Mesenchymal stem cell (in vitro differentiated cells and primary cell): ENCODE measurements at regions not wholly inside any gene's neighbourhood (a gene's known extent, or its start where the extent isn't known, plus 50 kb on each side); places are given as distances from the start of the nearest gene placed in this dataset.

Source experiments
- DNase-seq: peaks from one replicate; pipeline ENCODE4 v3.0.0-alpha.2; 2013
- H2AFZ ChIP-seq: one replicate; pipeline ENCODE4 v1.6.1; 2013; ENCODE audit warnings: low read depth, mild to moderate bottlenecking, control low read depth, inconsistent platforms, low read length, moderate library complexity
- H2AK5ac ChIP-seq: 2 replicates; pipeline ENCODE4 v1.6.1; 2013; ENCODE audit warnings: low read length, moderate library complexity, mild to moderate bottlenecking, inconsistent platforms; ENCODE audit not compliant: severe bottlenecking
- H2BK120ac ChIP-seq: one replicate; pipeline ENCODE4 v1.6.1; 2013; ENCODE audit warnings: low read depth, mild to moderate bottlenecking, inconsistent platforms, low read length, moderate library complexity
- H2BK12ac ChIP-seq, 2 experiments: one replicate each; pipeline ENCODE4 v1.6.1; 2013; ENCODE audit warnings: inconsistent platforms in 2 of 2, low read length in 2 of 2, mild to moderate bottlenecking in 2 of 2, moderate library complexity in 2 of 2, control low read depth in 1 of 2
- H2BK15ac ChIP-seq: one replicate; pipeline ENCODE4 v1.6.1; 2013; ENCODE audit warnings: mild to moderate bottlenecking, low read depth, inconsistent platforms; ENCODE audit not compliant: poor library complexity, severe bottlenecking
- H2BK5ac ChIP-seq: 2 replicates; pipeline ENCODE4 v1.6.1; 2013; ENCODE audit warnings: low read depth, mild to moderate bottlenecking, low read length, control low read depth, inconsistent platforms; ENCODE audit not compliant: poor library complexity, severe bottlenecking
- H3K14ac ChIP-seq, 2 experiments: one replicate each; pipeline ENCODE4 v1.6.1; 2013; ENCODE audit warnings: inconsistent platforms in 2 of 2, low read length in 2 of 2, control low read depth in 1 of 2, mild to moderate bottlenecking in 1 of 2, moderate library complexity in 1 of 2
- H3K18ac ChIP-seq, 2 experiments: one replicate each; pipeline ENCODE4 v1.6.1; 2013; ENCODE audit warnings: inconsistent platforms in 2 of 2, low read length in 2 of 2, control low read depth in 1 of 2, low read depth in 1 of 2, mild to moderate bottlenecking in 1 of 2
- H3K23ac ChIP-seq, 2 experiments: one replicate each; pipeline ENCODE4 v1.6.1; 2013; ENCODE audit warnings: inconsistent platforms in 2 of 2, low read length in 2 of 2, mild to moderate bottlenecking in 2 of 2, moderate library complexity in 2 of 2, control low read depth in 1 of 2
- H3K27ac ChIP-seq: 2 replicates; pipeline ENCODE4 v1.5.1; 2013; ENCODE audit warnings: mild to moderate bottlenecking, moderate library complexity, low read length, control low read depth, inconsistent platforms; ENCODE audit not compliant: poor library complexity, severe bottlenecking
- H3K27me3 ChIP-seq, 2 experiments: 2 replicates each; pipeline versions ENCODE4 v1.6.1 to v1.7.0; 2013; ENCODE audit warnings: low read length in 2 of 2, mild to moderate bottlenecking in 2 of 2, moderate library complexity in 2 of 2, control low read depth in 1 of 2, inconsistent platforms in 1 of 2; ENCODE audit not compliant: control insufficient read depth in 1 of 2, insufficient read depth in 1 of 2
- H3K36me3 ChIP-seq, 2 experiments: 2 replicates each; pipeline versions ENCODE4 v1.6.1 to v1.7.0; 2013; ENCODE audit warnings: low read length in 2 of 2, control low read depth in 1 of 2, inconsistent platforms in 1 of 2, low read depth in 1 of 2, mild to moderate bottlenecking in 1 of 2; ENCODE audit not compliant: insufficient read depth in 2 of 2, control insufficient read depth in 1 of 2
- H3K4ac ChIP-seq, 2 experiments: one replicate each; pipeline ENCODE4 v1.6.1; 2013; ENCODE audit warnings: inconsistent platforms in 2 of 2, low read length in 2 of 2, mild to moderate bottlenecking in 2 of 2, moderate library complexity in 2 of 2, control low read depth in 1 of 2, low read depth in 1 of 2
- H3K4me1 ChIP-seq: 2 replicates; pipeline ENCODE4 v1.6.1; 2013; ENCODE audit warnings: low read depth, low read length, control low read depth; ENCODE audit not compliant: control insufficient read depth, insufficient read depth
- H3K4me2 ChIP-seq: 2 replicates; pipeline ENCODE4 v1.6.1; 2013; ENCODE audit warnings: low read length, mild to moderate bottlenecking, inconsistent platforms; ENCODE audit not compliant: poor library complexity, severe bottlenecking
- H3K4me3 ChIP-seq, 2 experiments: 2 replicates each; pipeline versions ENCODE4 v1.5.1 to v1.7.0; 2013; ENCODE audit warnings: low read length in 2 of 2, mild to moderate bottlenecking in 2 of 2, control low read depth in 1 of 2, low read depth in 1 of 2; ENCODE audit not compliant: insufficient read depth in 1 of 2
- H3K79me1 ChIP-seq: replicated peaks from 2 replicates; pipeline ENCODE4 v1.6.1; 2013; ENCODE audit warnings: mild to moderate bottlenecking, control low read depth, low read length, inconsistent platforms; ENCODE audit not compliant: poor library complexity, severe bottlenecking
- H3K9ac ChIP-seq: 2 replicates; pipeline ENCODE4 v1.7.0; 2013; ENCODE audit warnings: mild to moderate bottlenecking, low read length, moderate library complexity
- H3K9me3 ChIP-seq: 2 replicates; pipeline ENCODE4 v1.7.0; 2013; ENCODE audit warnings: mild to moderate bottlenecking, low read length; ENCODE audit not compliant: control insufficient read depth
- H4K8ac ChIP-seq: one replicate; pipeline ENCODE4 v1.6.1; 2013; ENCODE audit warnings: inconsistent platforms, mild to moderate bottlenecking, low read length, moderate library complexity
- H4K91ac ChIP-seq: one replicate; pipeline ENCODE4 v1.6.1; 2013; ENCODE audit warnings: mild to moderate bottlenecking, low read length, inconsistent platforms
- WGBS: methylation state at CpG from one replicate; pipeline ENCODE4 v1.1.7; 2013; ENCODE audit warnings: mixed read lengths; 5-methylcytosine and 5-hydroxymethylcytosine counted together

DNA sequence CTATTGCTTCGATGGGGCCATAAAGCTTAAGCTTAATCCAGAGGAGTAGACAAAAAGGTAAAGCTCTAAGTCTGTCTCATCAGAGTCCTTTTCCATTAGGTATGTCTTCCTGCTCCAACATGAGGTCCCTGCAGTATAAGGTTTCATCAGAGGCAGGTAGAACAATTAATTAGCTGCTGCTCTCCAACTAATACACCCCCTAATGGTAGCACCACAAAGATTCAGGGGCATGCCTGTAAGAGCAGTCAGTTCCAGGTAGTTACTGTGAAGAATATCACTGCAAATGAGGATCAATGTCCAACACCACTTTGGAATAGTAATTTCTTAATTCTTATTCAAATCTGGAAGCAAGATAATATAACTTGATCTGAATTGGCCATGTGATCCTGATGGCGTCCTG lies 160.3 kb upstream of the ESRRG start:
- Histone ChIP-seq H4K91ac (no peak overlapping the region), H2BK5ac (no peak overlapping the region), H3K23ac (no peak overlapping the region), H3K79me1 (no peaks in the 10 kb centered on the region), H2BK12ac (no peak overlapping the region), H2BK120ac (no peak overlapping the region), H3K36me3 (no peaks in the 10 kb centered on the region), H3K4me1 (no peaks in the 10 kb centered on the region), H3K4me2 (no peak overlapping the region), H3K4me3 (no peak overlapping the region), H3K14ac (no peak overlapping the region), H3K9ac (no peak overlapping the region), H4K8ac (no peak overlapping the region), H2AK5ac (no peak overlapping the region), H2BK15ac (no peak overlapping the region), H3K27ac (no peak overlapping the region), H3K9me3 (no peaks in the 10 kb centered on the region), H2AFZ (no peak overlapping the region), H3K18ac (no peak overlapping the region), H3K4ac (no peak overlapping the region), H3K27me3 (no peaks in the 10 kb centered on the region)
- no peak for DNase-seq
- 100% methylated on average over 1 of the region's 2 CpGs for WGBS

DNA sequence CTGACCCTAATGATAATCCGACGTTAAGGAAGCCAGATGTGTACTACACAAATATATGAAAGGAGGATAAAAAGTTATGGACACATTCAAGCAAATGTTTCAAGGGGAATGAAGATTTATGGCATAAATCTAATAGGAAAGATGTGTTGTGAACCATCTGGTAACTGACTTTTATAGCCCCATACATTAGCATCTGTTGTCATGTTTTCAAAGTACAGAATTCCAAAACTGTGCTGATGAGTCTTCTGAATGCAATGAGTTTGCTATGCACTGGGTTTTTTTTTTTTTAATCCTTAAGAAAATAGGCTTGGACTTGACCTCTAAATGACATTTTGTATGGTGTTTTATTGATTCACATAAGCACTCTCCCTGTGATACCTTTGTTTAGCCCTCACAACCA lies 158.5 kb upstream of the ESRRG start:
- H3K9ac ChIP-seq = no peak overlapping the region
- H3K4me3 ChIP-seq = no peak overlapping the region
- no peak overlapping the region for H3K4me2 ChIP-seq
- no peak overlapping the region for H2BK5ac ChIP-seq
- WGBS = 100% methylated on average over 2 of the region's 2 CpGs
- H3K14ac ChIP-seq = no peak overlapping the region
- no peaks in the 10 kb centered on the region for H3K36me3 ChIP-seq
- no peak overlapping the region for H3K23ac ChIP-seq
- no peak overlapping the region for H2BK15ac ChIP-seq
- H3K9me3 ChIP-seq = no peaks in the 10 kb centered on the region
- H2AK5ac ChIP-seq = no peak overlapping the region
- no peak overlapping the region for H3K4ac ChIP-seq
- H2BK120ac ChIP-seq = no peak overlapping the region
- no peaks in the 10 kb centered on the region for H3K27me3 ChIP-seq
- no peak overlapping the region for H2BK12ac ChIP-seq
- no peak overlapping the region for H3K18ac ChIP-seq
- no peak for DNase-seq
- no peak overlapping the region for H3K27ac ChIP-seq
- H3K79me1 ChIP-seq = no peaks in the 10 kb centered on the region
- no peak overlapping the region for H4K91ac ChIP-seq
- H3K4me1 ChIP-seq = no peaks in the 10 kb centered on the region
- no peak overlapping the region for H4K8ac ChIP-seq
- H2AFZ ChIP-seq = no peak overlapping the region

DNA sequence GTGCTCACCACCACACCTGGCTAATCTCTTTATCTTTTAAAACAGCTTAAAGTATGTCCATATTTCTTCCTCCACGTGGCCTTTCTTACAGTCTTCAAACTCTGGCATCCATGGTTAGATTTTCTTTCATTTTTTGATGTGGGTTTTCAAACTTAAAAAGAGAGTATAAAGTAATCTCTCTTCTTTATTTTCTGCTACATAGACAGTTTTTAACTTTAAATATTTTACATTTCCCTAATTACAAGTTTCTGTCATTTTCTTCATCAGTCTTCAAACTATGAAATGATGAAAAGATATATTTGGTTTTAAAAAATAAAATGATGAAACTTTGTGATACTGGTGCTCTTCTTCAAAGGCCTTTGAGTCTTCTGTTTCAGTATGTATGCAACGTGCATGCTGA lies 143.5 kb upstream of the ESRRG start:
- Histone ChIP-seq H3K4me3 (no peak overlapping the region), H2AK5ac (no peak overlapping the region), H3K23ac (no peak overlapping the region), H2BK5ac (no peak overlapping the region), H4K91ac (no peak overlapping the region), H3K14ac (no peak overlapping the region), H3K18ac (no peak overlapping the region), H3K9me3 (no peaks in the 10 kb centered on the region), H2BK12ac (no peak overlapping the region), H2AFZ (no peak overlapping the region), H3K4me1 (no peaks in the 10 kb centered on the region), H3K36me3 (no peaks in the 10 kb centered on the region), H3K4ac (no peak overlapping the region), H3K4me2 (no peak overlapping the region), H3K79me1 (no peaks in the 10 kb centered on the region), H3K9ac (no peak overlapping the region), H2BK15ac (no peak overlapping the region), H3K27ac (no peak overlapping the region), H2BK120ac (no peak overlapping the region), H4K8ac (no peak overlapping the region), H3K27me3 (no peaks in the 10 kb centered on the region)
- 100% methylated on average over 1 of the region's 2 CpGs for WGBS
- no peak for DNase-seq

DNA sequence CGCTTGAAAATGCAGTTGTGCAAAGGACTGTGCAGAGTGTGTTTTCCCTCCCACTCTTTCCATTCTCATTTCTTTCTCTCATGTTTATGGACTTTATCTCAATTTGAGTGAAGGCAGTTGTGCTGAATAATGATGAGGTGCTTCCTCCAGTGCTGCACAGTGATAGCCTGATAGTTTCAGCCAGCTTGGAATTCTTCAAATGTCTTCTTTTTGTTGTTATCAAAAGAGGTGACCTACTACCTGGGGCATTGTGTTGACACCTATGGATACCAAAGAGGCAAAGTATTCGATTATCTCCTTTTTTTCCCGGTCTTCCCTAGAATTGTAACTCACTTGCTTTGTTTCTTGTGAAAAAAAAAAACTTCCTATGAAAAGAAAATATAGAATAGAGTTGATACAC lies 132.6 kb upstream of the ESRRG start:
- Histone ChIP-seq H3K9me3 (peaks cover 3% of the 10 kb centered on the region), H2BK15ac (no peak overlapping the region), H3K27me3 (no peaks in the 10 kb centered on the region)

More for the DNA sequence above, 132.6 kb upstream of the ESRRG start:
- 67% methylated on average over 1 of the region's 3 CpGs for WGBS
- no peak overlapping the region for H4K8ac ChIP-seq
- no peak overlapping the region for H3K27ac ChIP-seq
- no peaks in the 10 kb centered on the region for H3K36me3 ChIP-seq
- no peak overlapping the region for H2BK12ac ChIP-seq
- H2AFZ ChIP-seq = no peak overlapping the region
- H3K14ac ChIP-seq = no peak overlapping the region
- H3K79me1 ChIP-seq = no peaks in the 10 kb centered on the region
- DNase-seq = no peak
- no peak overlapping the region for H3K9ac ChIP-seq
- no peaks in the 10 kb centered on the region for H3K4me1 ChIP-seq
- H3K4ac ChIP-seq = no peak overlapping the region
- no peak overlapping the region for H3K23ac ChIP-seq
- no peak overlapping the region for H3K4me3 ChIP-seq
- H2AK5ac ChIP-seq = no peak overlapping the region
- no peak overlapping the region for H2BK120ac ChIP-seq
- H2BK5ac ChIP-seq = no peak overlapping the region
- H3K18ac ChIP-seq = no peak overlapping the region
- no peak overlapping the region for H4K91ac ChIP-seq
- H3K4me2 ChIP-seq = no peak overlapping the region
